H1 (cell line): ENCODE measurements at regions not wholly inside any gene's neighbourhood (a gene's known extent, or its start where the extent isn't known, plus 50 kb on each side); places are given as distances from the start of the nearest gene placed in this dataset.

Source experiments
- CTCF ChIA-PET: fragments of 300-600 bp; sonication (Branson Sonifier 250); formaldehyde crosslinking; loops from one replicate; lab custom pipeline; 2021; ENCODE audit not compliant: partially characterized antibody; lab: Charles Lee
- POLR2A ChIA-PET: fragments of 300-600 bp; sonication (Branson Sonifier 250); formaldehyde crosslinking; loops from one replicate; lab custom pipeline; 2021; ENCODE audit warnings: inconsistent platforms; ENCODE audit not compliant: partially characterized antibody; lab: Charles Lee
- DNase-seq, 2 experiments: peaks; one replicate each; pipeline versions ENCODE4 v3.0.0 to v3.0.0-alpha.2; 2010 to 2022; ENCODE audit warnings: low spot score in 2 of 2, low read depth in 1 of 2, mixed read lengths in 1 of 2
- FAIRE-seq: peaks from 2 replicates; lab custom pipeline; 2011; peaks lifted over from hg19 to GRCh38; lab: Jason Lieb, UNC
- H2AFZ ChIP-seq: 2 replicates; pipeline ENCODE4 v1.8.1; 2012; ENCODE audit warnings: low read length, inconsistent platforms
- H2AK5ac ChIP-seq: 2 replicates; pipeline ENCODE4 v1.6.1; 2013; ENCODE audit warnings: low read depth, low read length
- H2BK120ac ChIP-seq: replicated peaks from 2 replicates; pipeline ENCODE3; 2013; ENCODE audit warnings: low read depth, low read length, inconsistent platforms
- H2BK12ac ChIP-seq: 2 replicates; pipeline ENCODE4 v1.6.1; 2013; ENCODE audit warnings: low read depth, low read length
- H2BK15ac ChIP-seq: 2 replicates; pipeline ENCODE4 v1.6.1; 2013; ENCODE audit warnings: low read length
- H2BK20ac ChIP-seq: 2 replicates; pipeline ENCODE4 v1.6.1; 2013; ENCODE audit warnings: low read length
- H2BK5ac ChIP-seq: 2 replicates; pipeline ENCODE4 v1.6.1; 2013; ENCODE audit warnings: low read depth, low read length
- H3K14ac ChIP-seq: 2 replicates; pipeline ENCODE4 v1.6.1; 2013; ENCODE audit warnings: inconsistent platforms; ENCODE audit not compliant: insufficient read length
- H3K18ac ChIP-seq: 2 replicates; pipeline ENCODE4 v1.6.1; 2013; ENCODE audit warnings: low read length; ENCODE audit errors: extremely low read depth
- H3K23ac ChIP-seq: 2 replicates; pipeline ENCODE4 v1.6.1; 2013; ENCODE audit warnings: inconsistent platforms; ENCODE audit not compliant: insufficient read length
- H3K23me2 ChIP-seq: 2 replicates; pipeline ENCODE4 v1.6.1; 2013; ENCODE audit warnings: low read depth, low read length
- H3K27ac ChIP-seq: 2 replicates; pipeline ENCODE4 v1.6.1; 2011; ENCODE audit warnings: low read depth, low read length, inconsistent platforms
- H3K27me3 ChIP-seq, 4 experiments: replicated peaks in 1 of 4; 1 replicate in 1 of 4; 2 replicates in 3 of 4; pipeline versions ENCODE4 v1.6.1 to v1.8.1; 2011 to 2013; ENCODE audit warnings: low read length in 3 of 4, mild to moderate bottlenecking in 3 of 4, inconsistent platforms in 2 of 4, mixed read lengths in 2 of 4, moderate library complexity in 1 of 4; ENCODE audit not compliant: control insufficient read depth in 3 of 4, insufficient read depth in 3 of 4; ENCODE audit errors: extremely low read depth in 1 of 4
- H3K36me3 ChIP-seq, 4 experiments: 2 replicates each; pipeline versions ENCODE4 v1.6.1 to v1.8.1; 2011 to 2013; ENCODE audit warnings: mild to moderate bottlenecking in 4 of 4, low read length in 3 of 4, moderate library complexity in 2 of 4, control low read depth in 1 of 4, inconsistent platforms in 1 of 4; ENCODE audit not compliant: insufficient read depth in 4 of 4, control insufficient read depth in 2 of 4
- H3K4ac ChIP-seq: replicated peaks from 2 replicates; pipeline ENCODE3; 2013; ENCODE audit warnings: low read length, low read depth, mixed read lengths, inconsistent platforms; ENCODE audit not compliant: insufficient read length
- H3K4me1 ChIP-seq, 4 experiments: replicated peaks in 1 of 4; 1 replicate in 1 of 4; 2 replicates in 3 of 4; pipeline versions ENCODE4 v1.6.1 to v1.8.1; 2011 to 2013; ENCODE audit warnings: low read length in 3 of 4, inconsistent platforms in 2 of 4, mixed read lengths in 1 of 4; ENCODE audit not compliant: insufficient read depth in 4 of 4, control insufficient read depth in 3 of 4
- H3K4me2 ChIP-seq, 2 experiments: 2 replicates each; pipeline versions ENCODE4 v1.6.1 to v1.8.1; 2011 to 2013; ENCODE audit warnings: low read depth in 2 of 2, low read length in 2 of 2, control low read depth in 1 of 2, inconsistent platforms in 1 of 2, mild to moderate bottlenecking in 1 of 2; ENCODE audit not compliant: insufficient read depth in 1 of 2
- H3K4me3 ChIP-seq, 4 experiments: fragments of 200-600, 300-600 bp in 1 of 4; sonication (generic), shearing (Covaris generic), sonication (Bioruptor Twin) in 1 of 4; 2 replicates each; pipeline versions ENCODE4 v1.5.1 to v1.8.1; 2011 to 2016; ENCODE audit warnings: low read length in 4 of 4, low read depth in 3 of 4, control low read depth in 2 of 4, inconsistent platforms in 2 of 4, mild to moderate bottlenecking in 2 of 4, mixed read lengths in 1 of 4, moderate library complexity in 1 of 4; ENCODE audit not compliant: insufficient read depth in 2 of 4; ENCODE audit errors: extremely low read depth in 1 of 4
- H3K56ac ChIP-seq: replicated peaks from 2 replicates; pipeline ENCODE3; 2013; ENCODE audit warnings: low read depth, mild to moderate bottlenecking, mixed read lengths, low read length, inconsistent platforms; ENCODE audit not compliant: insufficient read length
- H3K79me1 ChIP-seq: 2 replicates; pipeline ENCODE4 v1.6.1; 2013; ENCODE audit warnings: low read depth, low read length, control low read depth
- H3K79me2 ChIP-seq, 2 experiments: 2 replicates each; pipeline versions ENCODE4 v1.6.1 to v1.8.1; 2012 to 2013; ENCODE audit warnings: low read length in 2 of 2, mild to moderate bottlenecking in 2 of 2, inconsistent platforms in 1 of 2; ENCODE audit not compliant: insufficient read depth in 2 of 2, control insufficient read depth in 1 of 2
- H3K9ac ChIP-seq, 4 experiments: replicated peaks in 1 of 4; 1 replicate in 1 of 4; 2 replicates in 3 of 4; pipeline versions ENCODE4 v1.6.1 to v1.8.1; 2011 to 2013; ENCODE audit warnings: low read depth in 3 of 4, low read length in 3 of 4, control low read depth in 2 of 4, mild to moderate bottlenecking in 2 of 4, moderate library complexity in 2 of 4, inconsistent platforms in 1 of 4; ENCODE audit errors: extremely low read depth in 1 of 4
- H3K9me3 ChIP-seq, 2 experiments: 2 replicates each; pipeline versions ENCODE4 v1.6.1 to v1.8.1; 2012 to 2013; ENCODE audit warnings: mild to moderate bottlenecking in 2 of 2, moderate library complexity in 2 of 2, control low read depth in 1 of 2, inconsistent platforms in 1 of 2, low read depth in 1 of 2, low read length in 1 of 2, mixed read lengths in 1 of 2; ENCODE audit not compliant: insufficient read depth in 2 of 2
- H4K20me1 ChIP-seq, 2 experiments: replicated peaks in 1 of 2; 2 replicates each; pipeline versions ENCODE3 to v1.8.1; 2011 to 2013; ENCODE audit warnings: inconsistent platforms in 2 of 2, low read length in 2 of 2, mild to moderate bottlenecking in 1 of 2; ENCODE audit not compliant: insufficient read depth in 2 of 2, control insufficient read depth in 1 of 2
- H4K5ac ChIP-seq: 2 replicates; pipeline ENCODE4 v1.6.1; 2013; ENCODE audit warnings: low read length, low read depth, mixed read lengths, inconsistent platforms; ENCODE audit not compliant: insufficient read length
- H4K8ac ChIP-seq: 2 replicates; pipeline ENCODE4 v1.8.0; 2013; ENCODE audit warnings: mild to moderate bottlenecking, moderate library complexity, low read length, inconsistent platforms; ENCODE audit not compliant: insufficient read depth; ENCODE audit errors: extremely low read depth
- H4K91ac ChIP-seq: replicated peaks from 2 replicates; pipeline ENCODE3; 2013; ENCODE audit warnings: low read length, mixed read lengths, inconsistent platforms; ENCODE audit not compliant: insufficient read length
- BACH1 ChIP-seq: IDR thresholded peaks from 2 replicates; pipeline ENCODE4 v1.6.1; 2012; ENCODE audit warnings: low read length, improper control_type of control experiment
- FOSL1 ChIP-seq: IDR thresholded peaks from 2 replicates; pipeline ENCODE4 v1.6.1; 2011; ENCODE audit warnings: mild to moderate bottlenecking, low read depth, low read length, moderate library complexity; ENCODE audit not compliant: insufficient read depth
- SP2 ChIP-seq: IDR thresholded peaks from 2 replicates; pipeline ENCODE4 v1.6.1; 2012; ENCODE audit warnings: mild to moderate bottlenecking, low read length, inconsistent platforms
- TAF1 ChIP-seq: IDR thresholded peaks from 2 replicates; pipeline ENCODE4 v1.6.1; 2011; ENCODE audit warnings: mild to moderate bottlenecking, low read depth, low read length
- TF ChIP-seq, protein P1 (sequence below), 3 experiments: IDR thresholded peaks; 1 replicate in 2 of 3; 2 replicates in 1 of 3; pipeline versions ENCODE4 v1.5.1 to v1.6.1; 2011; ENCODE audit warnings: low read length in 3 of 3, mild to moderate bottlenecking in 3 of 3, inconsistent platforms in 2 of 3, low read depth in 1 of 3, moderate library complexity in 1 of 3; ENCODE audit not compliant: insufficient read depth in 1 of 3; ENCODE audit errors: control extremely low read depth in 1 of 3

- no peak overlapping the region for H3K4ac ChIP-seq
- H2BK12ac ChIP-seq: no peak overlapping the region
- CTCF ChIA-PET: interaction anchor here (0.6 to 2.3 kb wide), 4 partner anchors 9 to 149 kb away, joined by 3 to 12 read pairs (median 3); no protein-coding TSS in a partner anchor
- no peak overlapping the region for H4K5ac ChIP-seq
- H2BK5ac ChIP-seq: no peak overlapping the region
- H3K23me2 ChIP-seq: no peaks in the 10 kb centered on the region
- no peak overlapping the region for H3K27ac ChIP-seq
- no peak overlapping the region for H3K14ac ChIP-seq
- H2BK120ac ChIP-seq: no peak overlapping the region
- no peak overlapping the region for H2AFZ ChIP-seq
- H2BK20ac ChIP-seq: no peak overlapping the region
- no peaks in the 10 kb centered on the region for H3K79me1 ChIP-seq
- no peak for FAIRE-seq
- H3K23ac ChIP-seq: no peak overlapping the region
- H3K4me2 ChIP-seq: no peak overlapping the region
- no peak overlapping the region for H3K56ac ChIP-seq
- H4K20me1 ChIP-seq: no peaks in the 10 kb centered on the region
- no peak overlapping the region for H2AK5ac ChIP-seq
- no peaks in the 10 kb centered on the region for H3K27me3 ChIP-seq
- H3K9me3 ChIP-seq: no peaks in the 10 kb centered on the region
- DNase-seq: no peak
- no peaks in the 10 kb centered on the region for H3K79me2 ChIP-seq
- no peak overlapping the region for H4K91ac ChIP-seq
- no peak overlapping the region for H3K4me3 ChIP-seq
- POLR2A ChIA-PET: no interaction called here
- no peak overlapping the region for H3K9ac ChIP-seq
- H4K8ac ChIP-seq: no peak overlapping the region
- H3K18ac ChIP-seq: no peak overlapping the region
- TF ChIP-seq BACH1: no peak
- no peak for TF ChIP-seq FOSL1
- TF ChIP-seq, protein P1, sequence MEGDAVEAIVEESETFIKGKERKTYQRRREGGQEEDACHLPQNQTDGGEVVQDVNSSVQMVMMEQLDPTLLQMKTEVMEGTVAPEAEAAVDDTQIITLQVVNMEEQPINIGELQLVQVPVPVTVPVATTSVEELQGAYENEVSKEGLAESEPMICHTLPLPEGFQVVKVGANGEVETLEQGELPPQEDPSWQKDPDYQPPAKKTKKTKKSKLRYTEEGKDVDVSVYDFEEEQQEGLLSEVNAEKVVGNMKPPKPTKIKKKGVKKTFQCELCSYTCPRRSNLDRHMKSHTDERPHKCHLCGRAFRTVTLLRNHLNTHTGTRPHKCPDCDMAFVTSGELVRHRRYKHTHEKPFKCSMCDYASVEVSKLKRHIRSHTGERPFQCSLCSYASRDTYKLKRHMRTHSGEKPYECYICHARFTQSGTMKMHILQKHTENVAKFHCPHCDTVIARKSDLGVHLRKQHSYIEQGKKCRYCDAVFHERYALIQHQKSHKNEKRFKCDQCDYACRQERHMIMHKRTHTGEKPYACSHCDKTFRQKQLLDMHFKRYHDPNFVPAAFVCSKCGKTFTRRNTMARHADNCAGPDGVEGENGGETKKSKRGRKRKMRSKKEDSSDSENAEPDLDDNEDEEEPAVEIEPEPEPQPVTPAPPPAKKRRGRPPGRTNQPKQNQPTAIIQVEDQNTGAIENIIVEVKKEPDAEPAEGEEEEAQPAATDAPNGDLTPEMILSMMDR (IDR thresholded peaks at IDR 0.05; ENCODE audit: control extremely low read depth in 1 of 3, insufficient read depth in 1 of 3, low read depth in 1 of 3, low read length in 3 of 3): no peak
- TF ChIP-seq SP2: no peak
- no peak for TF ChIP-seq TAF1
- H3K4me1 ChIP-seq: no peaks in the 10 kb centered on the region
- no peak overlapping the region for H2BK15ac ChIP-seq
- H3K36me3 ChIP-seq: no peaks in the 10 kb centered on the region
Measured at GRCh38 chr13:77465603-77466195, 69.8 kb upstream of the SCEL start.
